OCI-LY3 (cell line): ENCODE measurements at regions not wholly inside any gene's neighbourhood (a gene's known extent, or its start where the extent isn't known, plus 50 kb on each side); places are given as distances from the start of the nearest gene placed in this dataset.

Source experiments
- H2AFZ ChIP-seq: fragments of 200-600, 300-600 bp; shearing (Covaris generic); 2 replicates; pipeline ENCODE4 v1.6.0; 2014; ENCODE audit warnings: antibody characterized with exemption, low read depth, low read length
- H3K27ac ChIP-seq: fragments of 200-600, 300-600 bp; sonication (generic); 2 replicates; pipeline ENCODE4 v1.5.1; 2014; ENCODE audit warnings: mild to moderate bottlenecking, low read length, moderate library complexity, mixed read lengths
- H3K27me3 ChIP-seq: fragments of 200-600, 300-600 bp; sonication (generic); 2 replicates; pipeline ENCODE4 v1.6.1; 2014; ENCODE audit warnings: low read depth, low read length, mixed read lengths
- H3K36me3 ChIP-seq: fragments of 200-600, 300-600 bp; sonication (generic); replicated peaks from 2 replicates; pipeline ENCODE3; 2014; ENCODE audit warnings: low read depth, low read length, mixed read lengths
- H3K4me1 ChIP-seq: fragments of 300-600, 200-600 bp; sonication (generic); 2 replicates; pipeline ENCODE4 v1.6.1; 2014; ENCODE audit warnings: low read length, mixed read lengths
- H3K4me2 ChIP-seq: fragments of 200-600, 300-600 bp; sonication (generic); 2 replicates; pipeline ENCODE4 v1.6.1; 2014; ENCODE audit warnings: low read length, mixed read lengths
- H3K4me3 ChIP-seq: fragments of 300-600, 200-600 bp; sonication (generic); 2 replicates; pipeline ENCODE4 v1.5.1; 2014; ENCODE audit warnings: antibody characterized with exemption, mild to moderate bottlenecking, low read length, moderate library complexity
- H3K79me2 ChIP-seq: fragments of 300-600, 200-600 bp; shearing (Covaris generic); 2 replicates; pipeline ENCODE4 v1.6.1; 2014; ENCODE audit warnings: mild to moderate bottlenecking, low read length, mixed read lengths
- H3K9ac ChIP-seq: fragments of 300-600, 200-600 bp; shearing (Covaris generic); 2 replicates; pipeline ENCODE4 v1.6.0; 2014; ENCODE audit warnings: mild to moderate bottlenecking, low read length, moderate library complexity
- H3K9me3 ChIP-seq: fragments of 200-600, 300-600 bp; shearing (Covaris generic); 2 replicates; pipeline ENCODE4 v1.6.1; 2014; ENCODE audit warnings: low read length, mixed read lengths; ENCODE audit not compliant: insufficient read depth
- H4K20me1 ChIP-seq: fragments of 200-600, 300-600 bp; sonication (generic); 2 replicates; pipeline ENCODE4 v1.6.1; 2016; ENCODE audit warnings: low read length, mixed read lengths; ENCODE audit not compliant: insufficient read depth
- EZH2phosphoT487 ChIP-seq: fragments of 200-600 bp; shearing (Covaris generic); IDR thresholded peaks from 2 replicates; pipeline ENCODE4 v1.6.1; 2018; ENCODE audit warnings: antibody characterized with exemption, mixed run types, low read depth
- TF ChIP-seq, protein P1 (sequence below): fragments of 200-600, 300-600 bp; sonication (generic); IDR thresholded peaks from 2 replicates; pipeline ENCODE4 v1.5.1; 2014; ENCODE audit warnings: antibody characterized with exemption, low read length, low read depth

DNA sequence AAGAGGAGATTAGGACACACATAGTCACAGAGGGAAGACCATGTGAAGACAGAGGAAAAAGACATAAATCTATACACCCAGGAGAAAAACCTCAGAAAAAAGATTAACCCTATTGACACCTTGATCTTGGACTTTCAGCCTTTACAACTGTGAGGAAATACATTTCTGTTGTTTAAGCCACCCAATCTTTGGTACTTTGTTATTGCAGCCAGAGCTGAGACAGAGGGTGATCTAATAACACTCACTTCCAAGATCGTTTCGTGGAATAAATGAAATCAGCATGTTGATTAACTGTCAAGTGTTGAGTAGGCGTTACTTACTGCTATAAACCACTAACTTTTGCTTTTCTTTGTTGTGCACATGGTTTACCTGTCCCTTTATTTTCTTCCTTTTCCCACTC, 361.2 kb upstream of the RIOK2 start:
- H3K4me2 ChIP-seq, result no peak overlapping the region
- peaks cover 4% of the 10 kb centered on the region for H3K36me3 ChIP-seq
- H2AFZ ChIP-seq, result no peak overlapping the region
- no peaks in the 10 kb centered on the region for H3K27me3 ChIP-seq
- H3K4me1 ChIP-seq, result peaks cover 31% of the 10 kb centered on the region
- no peaks in the 10 kb centered on the region for H3K9me3 ChIP-seq
- no peaks in the 10 kb centered on the region for H3K79me2 ChIP-seq
- TF ChIP-seq, protein P1, sequence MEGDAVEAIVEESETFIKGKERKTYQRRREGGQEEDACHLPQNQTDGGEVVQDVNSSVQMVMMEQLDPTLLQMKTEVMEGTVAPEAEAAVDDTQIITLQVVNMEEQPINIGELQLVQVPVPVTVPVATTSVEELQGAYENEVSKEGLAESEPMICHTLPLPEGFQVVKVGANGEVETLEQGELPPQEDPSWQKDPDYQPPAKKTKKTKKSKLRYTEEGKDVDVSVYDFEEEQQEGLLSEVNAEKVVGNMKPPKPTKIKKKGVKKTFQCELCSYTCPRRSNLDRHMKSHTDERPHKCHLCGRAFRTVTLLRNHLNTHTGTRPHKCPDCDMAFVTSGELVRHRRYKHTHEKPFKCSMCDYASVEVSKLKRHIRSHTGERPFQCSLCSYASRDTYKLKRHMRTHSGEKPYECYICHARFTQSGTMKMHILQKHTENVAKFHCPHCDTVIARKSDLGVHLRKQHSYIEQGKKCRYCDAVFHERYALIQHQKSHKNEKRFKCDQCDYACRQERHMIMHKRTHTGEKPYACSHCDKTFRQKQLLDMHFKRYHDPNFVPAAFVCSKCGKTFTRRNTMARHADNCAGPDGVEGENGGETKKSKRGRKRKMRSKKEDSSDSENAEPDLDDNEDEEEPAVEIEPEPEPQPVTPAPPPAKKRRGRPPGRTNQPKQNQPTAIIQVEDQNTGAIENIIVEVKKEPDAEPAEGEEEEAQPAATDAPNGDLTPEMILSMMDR, result no peak
- TF ChIP-seq EZH2phosphoT487, result no peak
- no peaks in the 10 kb centered on the region for H4K20me1 ChIP-seq
- H3K27ac ChIP-seq, result no peak overlapping the region
- no peak overlapping the region for H3K9ac ChIP-seq
- H3K4me3 ChIP-seq, result no peak overlapping the region

DNA sequence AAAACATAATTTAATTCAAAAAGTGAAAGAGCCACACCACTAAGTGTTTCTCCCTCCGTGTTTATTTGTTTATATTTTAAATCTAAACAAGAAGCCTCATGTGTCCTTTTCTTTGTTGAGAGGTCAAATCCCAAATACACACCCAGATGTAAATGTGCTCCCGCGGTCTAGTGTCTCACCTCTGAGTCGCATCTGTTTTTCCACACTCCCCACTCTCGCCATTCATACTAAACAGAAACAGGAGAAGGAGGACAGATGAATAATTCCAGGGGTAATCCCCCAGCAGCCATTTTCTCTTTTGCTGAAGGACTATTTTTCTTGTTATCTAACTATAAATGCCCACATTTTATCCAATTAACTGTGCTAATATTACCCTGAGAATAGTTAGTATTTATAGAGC, 361.6 kb upstream of the RIOK2 start:
- Histone ChIP-seq H3K4me1 (peaks cover 31% of the 10 kb centered on the region), H3K79me2 (no peaks in the 10 kb centered on the region), H3K4me2 (no peak overlapping the region), H3K36me3 (peaks cover 4% of the 10 kb centered on the region), H3K4me3 (no peak overlapping the region), H4K20me1 (no peaks in the 10 kb centered on the region), H3K27me3 (no peaks in the 10 kb centered on the region), H3K27ac (no peak overlapping the region), H2AFZ (no peak overlapping the region), H3K9me3 (no peaks in the 10 kb centered on the region), H3K9ac (no peak overlapping the region)
- TF ChIP-seq, protein P1, result no peak
- no peak for TF ChIP-seq EZH2phosphoT487

DNA sequence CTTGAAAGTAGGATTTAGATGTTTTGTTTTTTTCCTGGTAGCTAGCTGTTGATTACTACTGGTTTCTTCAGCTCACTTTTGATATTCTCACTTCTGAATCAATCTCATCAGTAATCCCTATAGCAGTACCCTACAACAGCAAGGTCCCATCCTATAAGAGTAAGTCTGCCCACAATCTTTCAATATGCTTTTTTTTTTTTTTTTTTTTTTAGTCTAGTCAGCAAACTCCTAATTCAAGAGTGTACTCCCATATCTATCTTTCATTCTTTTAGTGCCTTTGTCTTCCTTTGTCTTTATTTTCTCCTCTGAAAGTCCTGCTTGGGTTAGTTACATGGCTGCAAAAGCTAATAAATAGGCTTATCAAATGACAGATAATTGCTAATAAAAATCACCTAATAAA, 362.4 kb upstream of the RIOK2 start:
- H3K79me2 ChIP-seq, result no peaks in the 10 kb centered on the region
- H2AFZ ChIP-seq, result no peak overlapping the region
- no peaks in the 10 kb centered on the region for H3K9me3 ChIP-seq
- no peak overlapping the region for H3K4me2 ChIP-seq
- H3K9ac ChIP-seq, result no peak overlapping the region
- no peaks in the 10 kb centered on the region for H3K27me3 ChIP-seq
- H3K4me3 ChIP-seq, result no peak overlapping the region
- no peak overlapping the region for H3K27ac ChIP-seq
- no peak for TF ChIP-seq EZH2phosphoT487
- TF ChIP-seq, protein P1, result no peak
- H4K20me1 ChIP-seq, result no peaks in the 10 kb centered on the region
- peaks cover 4% of the 10 kb centered on the region for H3K36me3 ChIP-seq
- H3K4me1 ChIP-seq, result peaks cover 31% of the 10 kb centered on the region

DNA sequence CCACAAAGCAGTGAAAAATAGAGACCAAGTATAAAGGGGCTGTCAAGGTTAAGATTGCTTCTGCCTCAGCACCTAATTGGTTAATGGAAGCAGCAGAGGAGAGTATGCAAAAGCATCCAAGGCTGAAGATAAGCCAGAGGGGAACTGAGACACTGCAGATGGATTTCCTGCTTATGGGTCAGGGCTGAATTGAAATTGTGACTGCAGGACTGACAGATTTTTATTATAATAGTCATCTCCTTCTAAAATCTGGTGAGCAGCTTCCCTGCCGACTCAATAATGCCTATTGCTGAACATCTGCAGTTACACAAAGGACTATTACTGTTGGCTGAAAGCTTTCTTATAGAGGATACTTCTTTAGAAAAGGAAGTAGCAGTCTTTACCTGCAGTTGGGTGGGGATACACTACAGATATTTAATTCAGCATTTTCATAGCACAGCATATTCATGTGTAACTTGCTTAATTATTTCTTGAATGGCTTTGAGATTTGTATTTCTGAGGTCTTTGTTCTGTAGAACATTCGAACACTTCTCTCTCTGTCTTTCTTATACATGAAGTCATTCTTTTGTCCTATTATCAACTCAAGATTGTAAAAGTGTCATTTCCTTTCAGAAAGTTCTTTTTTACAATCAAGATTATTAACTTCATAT, 363.0 kb upstream of the RIOK2 start:
- Histone ChIP-seq H4K20me1 (no peaks in the 10 kb centered on the region), H3K36me3 (peaks cover 4% of the 10 kb centered on the region), H3K79me2 (no peaks in the 10 kb centered on the region), H3K4me3 (no peak overlapping the region), H3K4me2 (no peak overlapping the region; the same call in 1 of the 2 replicates), H2AFZ (no peak overlapping the region), H3K4me1 (peaks cover 31% of the 10 kb centered on the region), H3K27me3 (no peaks in the 10 kb centered on the region), H3K27ac (no peak overlapping the region), H3K9me3 (no peaks in the 10 kb centered on the region), H3K9ac (no peak overlapping the region)
- TF ChIP-seq EZH2phosphoT487, result no peak
- TF ChIP-seq, protein P1, result no peak
